SKM-1 treated with dmso at 0.1 percent for 144 hours (cell line): ENCODE measurements at regions not wholly inside any gene's neighbourhood (a gene's known extent, or its start where the extent isn't known, plus 50 kb on each side); places are given as distances from the start of the nearest gene placed in this dataset.

Experiments
- DNase-seq: peaks from one replicate; lab custom pipeline; 2025; ENCODE audit not compliant: unreplicated experiment; lab: John Stamatoyannopoulos, UW

- no peak for DNase-seq
These were observed 213.7 kb downstream of the PRL start for GRCh38 chr6:22083119-22083518.

- no peak for DNase-seq
These were observed 208.7 kb downstream of the PRL start for GRCh38 chr6:22087960-22088706.

DNA sequence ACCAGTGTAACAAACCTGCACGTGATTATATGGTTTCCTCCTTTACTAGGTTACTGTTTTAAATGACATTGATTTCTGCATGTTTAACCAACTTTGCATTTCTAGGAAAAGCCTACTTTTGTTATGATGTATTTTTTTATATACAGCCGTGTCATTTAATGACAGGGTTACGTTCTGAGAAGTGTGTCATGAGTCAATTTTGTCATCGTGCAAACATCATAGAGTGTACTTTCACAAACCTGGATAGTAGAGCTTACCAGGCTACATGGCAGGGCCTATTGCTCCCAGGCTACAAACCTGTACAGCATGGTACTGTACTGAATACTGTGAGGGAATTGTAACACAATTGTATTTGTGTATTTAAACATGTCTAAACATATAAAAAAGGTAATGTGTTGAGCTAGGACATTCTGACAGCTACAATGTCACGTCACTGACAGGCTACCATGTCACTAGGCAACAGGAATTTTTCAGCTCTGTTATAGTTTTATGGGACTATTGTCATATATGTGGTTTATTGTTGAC is 205.3 kb downstream of the PRL start:
- DNase-seq, result no peak

DNA sequence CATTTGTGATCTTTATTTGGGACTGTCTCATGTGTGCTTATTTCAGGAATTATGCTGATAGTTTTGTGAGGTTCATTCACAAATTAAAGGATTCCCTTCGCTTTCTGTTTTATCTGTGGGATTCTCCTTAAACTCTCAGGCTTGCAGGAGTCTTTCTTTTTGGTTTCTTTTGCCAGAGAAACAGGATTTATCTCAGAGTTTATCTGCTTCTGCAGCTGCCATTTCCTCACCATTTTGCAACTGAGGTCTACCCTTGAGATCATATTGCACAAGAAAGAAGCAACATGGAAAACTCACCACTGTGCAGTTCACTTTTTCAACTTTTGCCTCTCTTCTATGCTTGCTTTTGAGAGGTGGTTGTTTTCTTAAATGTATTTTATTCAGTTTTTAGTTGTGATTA is 201.0 kb downstream of the PRL start:
- peak; percentile 50 for DNase-seq

DNA sequence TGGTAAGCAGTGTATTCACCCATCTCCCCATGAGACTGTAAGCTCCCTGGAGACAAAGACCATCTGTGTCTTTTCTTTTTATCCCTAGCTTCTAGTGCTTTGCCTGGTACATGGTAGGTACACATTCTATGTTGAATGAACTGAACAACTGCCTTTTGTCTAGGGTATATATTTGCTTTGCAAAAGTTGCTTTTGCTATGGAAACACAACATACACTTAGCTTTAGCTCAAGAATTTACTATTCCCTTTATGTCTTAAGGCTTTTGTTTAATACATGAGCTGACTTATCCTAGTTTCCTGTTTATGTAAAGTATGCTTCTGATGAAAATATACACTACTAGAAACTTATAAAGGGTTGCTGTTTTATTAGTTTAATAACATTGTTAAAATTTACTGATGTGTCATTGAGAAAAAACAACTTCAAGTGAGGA is 198.2 kb downstream of the PRL start:
- DNase-seq, result no peak

DNA sequence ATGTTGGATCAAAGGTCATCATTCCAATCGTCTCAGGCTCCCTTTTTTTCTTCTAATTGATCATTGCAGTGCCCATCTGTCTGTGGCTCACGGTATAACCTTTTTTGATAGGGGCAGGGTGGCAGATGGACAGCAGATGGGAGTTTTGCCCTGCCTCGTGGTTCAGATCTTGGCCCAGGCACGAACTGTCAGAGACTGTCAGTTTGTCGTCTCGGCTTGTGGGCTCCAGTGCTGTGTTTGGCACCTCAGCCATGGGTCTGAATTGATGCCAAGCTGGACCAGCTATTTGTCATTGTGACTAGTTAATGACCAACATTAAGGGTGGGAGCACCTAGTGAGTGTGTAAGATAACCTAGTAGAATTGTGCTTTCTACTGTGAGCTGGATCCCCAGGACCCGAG is 197.6 kb downstream of the PRL start:
- DNase-seq, result no peak

DNA sequence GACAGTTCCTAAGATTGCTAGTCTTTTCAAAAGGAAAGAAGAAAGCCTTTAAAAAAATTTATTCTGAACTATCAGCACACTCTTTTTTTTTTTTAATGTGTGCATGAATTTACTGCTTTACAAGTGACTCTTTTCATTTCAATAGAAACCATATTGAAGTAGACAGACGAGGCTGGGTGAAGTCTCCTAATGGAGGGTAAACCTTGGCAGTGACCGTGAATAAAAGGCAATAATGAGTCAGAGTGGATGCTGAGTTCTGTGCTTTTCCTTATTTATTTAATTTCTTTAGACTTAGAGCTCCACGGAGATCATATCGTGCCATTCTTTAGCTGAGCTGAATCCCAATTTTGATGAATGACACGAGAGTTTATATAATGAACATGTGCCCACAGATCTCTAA is 196.9 kb downstream of the PRL start:
- no peak for DNase-seq

GRCh38 chr6:22101163-22101562 is 195.7 kb downstream of the PRL start:
- DNase-seq, result no peak

DNA sequence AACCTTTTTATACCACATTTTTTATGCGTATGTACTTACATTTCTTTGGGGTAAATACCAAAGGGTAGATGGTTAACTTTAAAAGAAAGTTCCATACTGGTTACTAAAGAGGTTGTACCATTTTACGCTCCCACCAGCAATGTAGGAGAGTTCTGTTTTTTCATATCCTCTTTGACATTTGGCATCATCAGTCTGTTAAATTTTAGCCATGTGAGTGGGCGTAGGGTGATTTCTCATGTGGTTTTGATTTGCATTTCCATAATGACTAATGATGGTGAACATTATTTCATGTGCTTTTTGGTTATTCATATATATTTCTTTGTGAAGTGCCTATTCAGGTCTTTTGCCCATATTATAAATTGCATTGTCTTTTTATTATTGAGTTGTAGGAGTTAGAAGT is 194.2 kb downstream of the PRL start:
- no peak for DNase-seq

DNA sequence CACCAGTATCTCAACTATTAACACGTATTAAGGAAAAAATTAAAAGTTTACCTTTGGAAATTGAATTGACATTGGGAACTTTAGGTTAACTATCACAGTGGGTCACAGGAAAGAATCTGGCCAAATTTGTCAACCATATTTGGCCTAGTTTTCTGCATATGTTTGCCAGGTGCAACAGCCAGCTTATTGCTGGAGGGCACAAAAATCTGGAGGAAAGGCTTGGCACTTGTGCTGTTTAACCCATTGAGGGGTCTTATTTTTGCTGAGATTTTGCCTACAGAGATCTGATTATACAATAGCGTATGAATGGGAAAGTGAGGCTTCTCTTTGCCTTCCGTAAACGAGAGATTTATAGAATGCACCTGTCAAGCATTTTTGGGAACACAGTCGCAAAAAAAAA is 190.4 kb downstream of the PRL start:
- no peak for DNase-seq

- no peak for DNase-seq
These were observed 189.9 kb downstream of the PRL start for GRCh38 chr6:22106961-22107360.

- DNase-seq, result no peak
These were observed 188.6 kb downstream of the PRL start for GRCh38 chr6:22108199-22108598.

DNA sequence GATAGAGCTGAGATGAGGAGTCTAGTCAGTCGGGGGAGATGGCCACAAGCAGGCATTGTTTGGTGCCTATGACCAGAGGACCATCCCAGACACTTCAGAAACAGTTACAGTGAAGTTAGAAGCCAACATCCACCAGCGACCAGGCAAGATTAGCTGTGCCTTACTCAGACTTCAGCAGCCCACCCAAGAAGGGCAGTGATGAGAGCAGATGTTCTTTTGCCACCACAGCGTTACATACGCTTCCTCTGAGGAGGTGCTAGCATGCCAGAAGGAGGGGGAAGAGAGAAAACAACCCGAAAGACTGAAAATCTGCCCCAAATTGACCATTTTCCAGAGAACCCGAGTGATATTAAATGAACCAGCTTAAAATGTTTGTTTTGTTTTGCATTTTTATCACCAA is 186.8 kb downstream of the PRL start:
- DNase-seq, result no peak

DNA sequence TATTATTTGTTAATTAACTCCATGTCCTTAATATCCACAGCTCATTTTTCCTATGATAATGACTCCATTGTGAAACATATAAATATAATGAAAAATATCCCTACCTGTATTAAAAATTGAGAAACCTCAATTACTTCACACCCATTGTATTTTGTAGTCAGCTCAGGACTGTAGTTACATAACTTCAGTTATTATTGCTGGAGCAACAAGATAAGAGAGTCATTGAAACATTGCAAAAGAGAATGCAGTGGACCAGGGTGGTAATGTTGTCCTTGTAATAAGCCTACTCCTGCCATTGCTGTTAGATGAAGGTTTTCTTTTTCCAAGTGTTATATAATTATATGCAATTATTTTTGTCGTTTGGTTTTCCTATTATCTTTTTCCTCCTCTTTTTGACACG is 184.4 kb downstream of the PRL start:
- DNase-seq, result no peak

- DNase-seq, result peak; percentile 13
These were observed 183.6 kb downstream of the PRL start for GRCh38 chr6:22113026-22113766.

- no peak for DNase-seq
These were observed 181.3 kb downstream of the PRL start for GRCh38 chr6:22115559-22115958.

DNA sequence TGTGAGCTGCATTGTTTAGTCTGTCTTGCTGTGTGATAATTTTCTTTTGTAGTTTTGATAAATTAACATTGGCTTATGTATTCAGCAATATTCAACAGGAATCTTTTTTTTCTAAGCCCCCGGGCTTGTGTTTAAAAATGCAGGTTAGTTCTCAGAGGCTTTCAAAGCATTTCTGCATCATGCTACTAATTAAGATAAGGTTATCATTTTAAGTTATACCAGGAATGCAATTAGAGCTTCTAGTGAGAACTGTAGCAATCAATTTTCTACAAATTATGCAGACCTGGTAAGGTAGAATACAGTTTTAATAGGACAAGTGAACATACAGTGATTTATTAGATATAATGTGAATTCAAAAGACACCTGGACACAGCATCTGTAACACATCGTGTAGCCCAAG is 179.2 kb downstream of the PRL start:
- no peak for DNase-seq

DNA sequence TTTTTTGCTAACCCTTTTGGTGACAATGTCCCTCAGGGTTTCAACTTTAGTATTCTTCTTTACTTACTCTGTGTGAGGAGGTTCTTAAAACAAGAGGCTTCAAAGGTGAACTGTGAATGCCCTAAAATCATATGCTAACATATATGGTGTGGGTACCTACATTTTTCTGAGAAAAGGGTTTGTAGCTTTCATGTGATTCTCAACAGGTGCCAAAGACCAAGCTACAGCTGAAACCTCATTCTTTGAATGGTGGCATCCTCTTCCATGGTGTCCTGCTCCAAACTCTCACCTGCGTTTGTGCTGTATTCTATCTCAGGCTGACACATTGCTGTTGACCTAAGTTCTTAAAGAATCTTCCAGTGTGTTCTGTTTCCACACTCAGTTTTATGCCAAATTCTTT is 177.3 kb downstream of the PRL start:
- no peak for DNase-seq

DNA sequence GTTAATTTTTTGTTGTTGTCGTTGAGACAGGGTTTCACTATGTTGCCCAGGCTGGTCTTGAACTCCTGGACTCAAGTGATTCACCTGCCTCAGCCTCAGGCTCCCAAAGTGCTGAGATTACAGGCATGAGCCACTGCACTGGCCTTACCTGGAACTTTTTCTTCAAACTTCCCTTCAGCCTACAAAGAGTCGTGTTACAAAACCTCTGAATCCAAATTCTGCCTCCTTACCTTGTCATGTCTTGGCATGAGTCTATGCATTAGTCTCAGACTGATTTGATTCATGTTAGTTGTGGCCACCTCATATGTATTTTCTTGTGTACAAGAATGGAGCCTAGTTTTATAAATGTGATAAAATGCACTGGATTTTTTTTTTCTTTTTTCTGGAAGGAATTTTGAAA is 172.1 kb downstream of the PRL start:
- DNase-seq, result no peak

DNA sequence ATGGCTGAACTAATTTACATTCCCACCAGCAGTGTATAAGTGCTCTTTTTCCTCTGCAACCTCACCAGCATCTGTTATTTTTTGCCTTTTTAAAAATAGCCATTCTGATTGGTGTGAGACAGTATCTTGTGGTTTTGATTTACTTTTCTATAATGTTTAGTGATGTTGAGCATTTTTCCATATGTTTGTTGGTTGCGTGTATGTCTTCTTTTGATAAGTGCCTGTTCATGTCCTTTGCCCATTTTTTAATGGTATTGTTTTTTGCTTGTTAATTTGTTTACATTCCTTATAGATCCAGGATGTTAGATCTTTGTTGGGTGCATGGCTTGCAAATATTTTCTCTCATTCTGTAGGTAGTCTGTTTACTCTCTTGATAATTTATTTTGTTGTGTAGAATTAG is 169.9 kb downstream of the PRL start:
- DNase-seq, result no peak

DNA sequence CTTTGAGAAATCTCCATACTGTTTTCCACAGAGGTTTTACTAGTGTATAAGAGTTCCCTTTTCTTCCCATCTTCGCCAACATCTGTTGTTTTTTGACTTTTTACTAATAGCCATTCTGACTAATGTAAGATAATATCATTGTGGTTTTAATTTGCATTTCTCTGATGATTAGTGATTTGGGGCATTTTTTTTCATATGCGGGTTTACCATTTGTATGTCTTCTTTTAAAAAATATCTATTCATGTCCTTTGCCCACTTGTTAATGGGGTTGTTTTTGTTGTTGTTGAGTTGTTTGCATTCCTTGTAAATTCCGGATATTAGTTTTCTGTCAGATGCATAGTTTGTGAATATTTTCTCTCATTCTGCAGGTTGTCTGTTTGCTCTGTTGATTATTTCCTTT is 167.1 kb downstream of the PRL start:
- DNase-seq, result no peak

DNA sequence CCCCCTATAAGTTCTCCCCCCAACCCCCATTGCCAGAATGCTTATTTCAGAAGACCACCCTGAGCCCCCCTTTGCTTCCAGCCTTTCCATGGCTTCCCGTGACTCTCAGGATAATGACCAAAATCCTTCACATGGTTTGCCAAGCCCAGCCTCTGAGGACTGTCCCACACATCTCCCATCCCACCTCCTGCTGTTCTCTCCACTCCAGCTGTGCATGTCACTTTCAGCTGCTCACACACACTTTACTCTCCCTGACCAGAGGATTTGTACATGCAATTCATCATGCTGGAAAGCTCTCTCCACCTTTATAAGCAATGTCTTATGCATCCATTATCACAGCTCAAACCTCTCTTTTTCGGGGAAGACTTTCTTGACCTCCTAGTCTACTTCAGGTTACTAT is 164.2 kb downstream of the PRL start:
- DNase-seq, result no peak

- DNase-seq, result no peak
These were observed 163.5 kb downstream of the PRL start for GRCh38 chr6:22133357-22133756.
